ENCODE measurements at regions not wholly inside any gene's neighbourhood (a gene's known extent, or its start where the extent isn't known, plus 50 kb on each side); places are given as distances from the start of the nearest gene placed in this dataset.
"Not testable (repeated sequence)": the region's sequence is repeated elsewhere in the genome, so short reads cannot be mapped to it uniquely, and the experiment has no call there.

DNA sequence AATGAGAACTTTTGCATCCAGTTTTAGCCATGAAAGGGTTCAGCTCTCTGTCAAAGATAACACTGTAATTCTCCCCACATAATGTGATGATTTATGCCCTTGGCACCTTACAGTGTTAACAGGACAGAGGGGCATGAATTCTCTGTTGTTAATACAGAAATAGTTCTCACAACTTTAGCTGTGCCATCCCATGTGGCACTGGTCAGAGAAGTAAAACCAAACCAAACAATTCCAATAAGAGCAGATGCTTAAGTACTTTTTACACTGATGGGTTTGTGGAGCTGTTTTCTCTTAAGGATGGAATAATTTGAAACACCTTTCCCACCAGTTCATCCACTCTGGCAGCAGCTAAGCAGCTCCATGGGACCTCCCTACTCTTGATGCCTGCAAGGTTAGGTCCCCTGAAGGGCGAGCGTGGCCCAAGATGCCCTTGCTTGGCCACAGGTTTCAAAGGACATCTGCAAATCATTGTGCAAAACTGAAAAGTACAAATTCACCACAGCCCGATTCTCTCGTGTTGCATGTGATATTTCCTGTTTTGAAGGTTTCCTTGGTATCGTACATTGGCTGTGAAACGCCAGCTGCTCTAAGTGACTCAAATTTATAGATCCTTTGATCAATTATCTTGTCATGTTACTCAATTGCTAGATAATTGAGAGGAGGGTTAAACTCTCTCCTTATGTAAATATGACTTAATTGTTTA is 82.5 kb upstream of the CREB5 start:
- no peak for DNase-seq
- peaks cover 39% of the 10 kb centered on the region for H3K4me1 Mint-ChIP-seq (ENCODE audit: low read depth)
- H3K27me3 Mint-ChIP-seq, result peaks cover 4% of the 10 kb centered on the region
- no peaks in the 10 kb centered on the region for H3K36me3 Mint-ChIP-seq (ENCODE audit: low read depth)
- peak overlapping the region; percentile 41 for H3K4me3 Mint-ChIP-seq
- H3K27ac Mint-ChIP-seq, result no peak overlapping the region
- peaks cover 11% of the 10 kb centered on the region for H3K9me3 Mint-ChIP-seq

DNA sequence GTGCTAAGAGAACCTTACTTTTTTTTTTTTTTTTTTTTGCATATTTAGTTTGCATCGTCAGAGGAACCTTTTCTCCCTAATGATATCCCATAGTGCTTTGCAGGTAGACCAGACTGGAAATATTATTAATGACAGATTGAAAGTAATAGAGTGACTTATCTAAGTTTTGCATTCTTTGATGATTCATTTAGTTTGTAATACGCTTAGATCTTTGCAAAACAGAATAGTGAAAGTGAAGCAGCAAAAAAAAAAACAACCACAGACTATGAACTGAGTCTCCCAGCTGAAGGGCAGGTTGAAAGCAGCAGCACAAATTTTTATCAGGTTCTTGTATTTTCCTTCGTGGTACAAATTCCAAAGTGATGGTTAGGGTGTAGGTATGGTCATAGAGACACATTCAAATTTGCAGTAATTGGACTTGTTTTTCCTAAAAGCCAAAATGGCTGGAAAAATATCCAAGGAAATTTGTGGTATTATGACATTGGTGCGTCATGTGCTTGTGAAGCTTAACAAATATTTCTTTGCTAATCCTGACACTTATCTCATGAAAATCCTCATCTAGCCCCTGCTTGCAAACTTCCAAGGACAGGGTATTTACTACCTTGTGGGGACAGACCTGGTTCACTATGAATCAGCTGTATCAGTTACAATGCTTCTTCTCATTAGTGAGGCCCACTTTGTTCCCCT is 81.8 kb upstream of the CREB5 start:
- H3K9me3 Mint-ChIP-seq, result peaks cover 11% of the 10 kb centered on the region
- H3K27me3 Mint-ChIP-seq, result peaks cover 2% of the 10 kb centered on the region
- H3K4me1 Mint-ChIP-seq (ENCODE audit: low read depth), result peaks cover 39% of the 10 kb centered on the region
- no peaks in the 10 kb centered on the region for H3K36me3 Mint-ChIP-seq (ENCODE audit: low read depth)
- H3K27ac Mint-ChIP-seq, result peak overlapping the region; percentile 29
- no peak for DNase-seq
- peak overlapping the region; percentile 41 for H3K4me3 Mint-ChIP-seq

DNA sequence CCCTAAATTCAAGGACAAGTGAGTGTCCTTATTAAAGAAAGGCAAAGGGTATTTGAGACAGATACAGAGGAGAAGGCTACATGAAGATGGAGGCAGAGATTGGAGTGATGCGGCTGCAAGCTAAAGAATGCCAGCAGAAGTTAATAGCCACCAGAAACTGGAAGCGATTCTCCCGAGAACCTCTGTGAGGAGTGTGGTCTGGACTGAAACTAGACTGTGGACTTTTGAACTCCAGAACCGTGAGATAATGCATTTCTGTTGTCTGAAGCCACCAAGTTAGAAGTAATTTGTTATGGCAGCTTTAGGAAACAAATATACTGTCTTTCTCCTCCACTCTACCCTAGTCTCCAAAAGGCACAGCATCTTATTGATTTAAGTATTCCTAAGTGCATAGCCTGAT is 80.3 kb upstream of the CREB5 start:
- Mint-ChIP-seq H3K4me1 (ENCODE audit: low read depth) (peaks cover 39% of the 10 kb centered on the region), H3K36me3 (ENCODE audit: low read depth) (no peaks in the 10 kb centered on the region), H3K4me3 (no peak overlapping the region), H3K27ac (no peak overlapping the region), H3K27me3 (no peaks in the 10 kb centered on the region), H3K9me3 (peaks cover 11% of the 10 kb centered on the region)
- DNase-seq, result no peak

DNA sequence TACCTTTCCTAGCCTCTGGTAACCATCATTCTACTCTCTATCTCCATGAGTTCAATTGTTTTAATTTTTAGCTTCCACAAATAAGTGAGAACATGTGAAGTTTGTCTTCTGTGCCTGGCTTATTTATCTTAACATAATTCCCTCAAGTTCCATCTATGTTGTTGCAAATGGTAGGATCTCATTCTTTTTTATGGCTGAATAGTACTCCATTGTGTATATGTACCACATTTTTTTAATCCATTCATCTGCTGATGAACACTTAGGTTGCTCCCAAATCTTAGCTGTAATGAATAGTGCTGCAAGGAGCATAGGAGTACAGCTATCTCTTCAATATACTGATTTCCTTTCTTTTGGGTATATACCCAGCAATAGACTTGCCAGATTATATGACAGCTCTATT is 78.8 kb upstream of the CREB5 start:
- H3K4me1 Mint-ChIP-seq (ENCODE audit: low read depth), result peaks cover 29% of the 10 kb centered on the region

DNA sequence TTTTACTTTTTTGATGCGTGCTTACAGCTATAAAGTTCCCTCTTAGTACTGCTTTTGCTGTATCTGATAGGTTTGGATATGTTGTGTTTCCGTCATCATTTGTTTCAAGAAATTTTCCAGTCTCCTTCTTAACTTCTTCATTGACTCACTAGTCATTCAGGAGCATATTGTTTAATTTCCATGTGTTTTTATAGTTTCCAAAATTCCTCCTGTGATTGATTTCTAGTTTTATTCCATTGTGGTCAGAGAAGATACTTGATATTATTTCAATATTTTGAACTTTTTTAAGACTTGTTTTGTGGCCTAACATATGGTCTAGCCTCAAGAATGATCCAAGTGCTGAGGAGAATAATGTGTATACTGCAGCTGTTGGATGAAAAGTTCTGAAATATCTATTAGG is 75.5 kb upstream of the CREB5 start:
- no peak overlapping the region for H3K27ac Mint-ChIP-seq
- no peak for DNase-seq
- peaks cover 11% of the 10 kb centered on the region for H3K9me3 Mint-ChIP-seq
- no peaks in the 10 kb centered on the region for H3K27me3 Mint-ChIP-seq
- H3K4me1 Mint-ChIP-seq (ENCODE audit: low read depth), result no peaks in the 10 kb centered on the region
- H3K36me3 Mint-ChIP-seq (ENCODE audit: low read depth), result no peaks in the 10 kb centered on the region
- H3K4me3 Mint-ChIP-seq, result no peak overlapping the region

More for the DNA sequence above, 78.8 kb upstream of the CREB5 start:
- not testable (repeated sequence) for H3K27me3 Mint-ChIP-seq; H3K4me3 Mint-ChIP-seq; H3K36me3 Mint-ChIP-seq (ENCODE audit: low read depth); DNase-seq; H3K27ac Mint-ChIP-seq
- H3K9me3 Mint-ChIP-seq, result peaks cover 11% of the 10 kb centered on the region

DNA sequence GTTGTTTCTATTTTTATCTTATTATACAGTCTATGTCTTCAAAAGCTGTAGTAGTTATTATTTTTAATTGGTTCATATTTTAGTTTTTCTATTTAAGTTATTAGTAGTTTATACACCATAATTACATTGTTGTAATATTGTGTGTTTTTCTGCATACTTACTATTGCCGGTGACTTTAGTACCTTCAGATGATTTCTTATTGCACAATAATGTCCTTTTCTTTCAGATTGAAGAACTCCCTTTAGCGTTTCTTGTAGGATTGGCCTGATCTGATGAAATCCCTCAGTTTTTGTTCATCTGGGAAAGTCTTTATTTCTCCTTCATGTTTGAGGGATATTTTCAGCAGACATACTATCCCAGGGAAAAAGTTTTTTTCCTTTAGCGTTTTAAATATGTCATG is 74.3 kb upstream of the CREB5 start:
- no peaks in the 10 kb centered on the region for H3K27me3 Mint-ChIP-seq
- peaks cover 11% of the 10 kb centered on the region for H3K9me3 Mint-ChIP-seq
- no peak for DNase-seq
- no peak overlapping the region for H3K4me3 Mint-ChIP-seq
- H3K36me3 Mint-ChIP-seq (ENCODE audit: low read depth), result no peaks in the 10 kb centered on the region
- H3K4me1 Mint-ChIP-seq (ENCODE audit: low read depth), result no peaks in the 10 kb centered on the region
- no peak overlapping the region for H3K27ac Mint-ChIP-seq

DNA sequence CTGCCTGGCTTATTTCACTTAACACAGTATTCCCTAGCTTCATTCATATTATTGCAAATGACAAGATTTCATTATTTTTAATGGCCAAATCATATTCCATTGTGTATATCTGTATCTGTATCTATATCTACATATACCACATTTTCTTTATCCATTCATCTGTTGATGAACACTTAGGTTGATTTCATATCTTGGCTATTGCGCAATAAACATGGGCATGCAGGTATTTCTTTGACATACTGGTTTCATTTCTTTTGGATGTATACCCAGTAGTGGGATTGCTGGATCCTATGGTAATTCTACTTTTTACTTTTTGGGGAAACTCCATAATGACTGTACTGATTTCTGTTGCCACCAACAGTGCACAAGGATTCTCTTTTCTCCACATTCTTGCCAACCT is 68.9 kb upstream of the CREB5 start:
- Mint-ChIP-seq H3K27ac (no peak overlapping the region), H3K36me3 (ENCODE audit: low read depth) (no peaks in the 10 kb centered on the region), H3K4me1 (ENCODE audit: low read depth) (peaks cover 2% of the 10 kb centered on the region), H3K27me3 (peaks cover 18% of the 10 kb centered on the region), H3K9me3 (no peaks in the 10 kb centered on the region), H3K4me3 (no peak overlapping the region)
- no peak for DNase-seq

DNA sequence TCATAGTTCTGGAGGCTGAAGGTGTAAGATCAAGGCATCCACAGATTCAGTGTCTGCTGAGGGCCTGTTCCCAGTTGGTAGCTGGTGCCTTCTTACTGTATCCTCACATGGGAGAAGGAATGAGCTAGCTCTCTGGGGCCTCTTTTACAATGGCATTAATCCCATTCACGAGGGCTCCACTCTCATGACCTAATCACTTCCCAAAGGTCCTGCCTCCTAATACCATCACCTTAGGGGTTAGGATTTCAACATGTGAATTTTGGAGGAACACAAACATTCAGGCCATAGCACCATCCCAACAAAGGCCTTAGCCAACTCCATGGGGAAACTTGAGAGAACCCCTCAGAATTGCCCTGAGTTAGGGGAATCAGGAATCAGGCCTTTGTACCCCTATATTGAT is 66.1 kb upstream of the CREB5 start:
- Mint-ChIP-seq H3K36me3 (ENCODE audit: low read depth) (no peaks in the 10 kb centered on the region), H3K27ac (no peak overlapping the region), H3K9me3 (no peaks in the 10 kb centered on the region), H3K27me3 (peaks cover 26% of the 10 kb centered on the region), H3K4me1 (ENCODE audit: low read depth) (peaks cover 2% of the 10 kb centered on the region), H3K4me3 (no peak overlapping the region)
- no peak for DNase-seq

DNA sequence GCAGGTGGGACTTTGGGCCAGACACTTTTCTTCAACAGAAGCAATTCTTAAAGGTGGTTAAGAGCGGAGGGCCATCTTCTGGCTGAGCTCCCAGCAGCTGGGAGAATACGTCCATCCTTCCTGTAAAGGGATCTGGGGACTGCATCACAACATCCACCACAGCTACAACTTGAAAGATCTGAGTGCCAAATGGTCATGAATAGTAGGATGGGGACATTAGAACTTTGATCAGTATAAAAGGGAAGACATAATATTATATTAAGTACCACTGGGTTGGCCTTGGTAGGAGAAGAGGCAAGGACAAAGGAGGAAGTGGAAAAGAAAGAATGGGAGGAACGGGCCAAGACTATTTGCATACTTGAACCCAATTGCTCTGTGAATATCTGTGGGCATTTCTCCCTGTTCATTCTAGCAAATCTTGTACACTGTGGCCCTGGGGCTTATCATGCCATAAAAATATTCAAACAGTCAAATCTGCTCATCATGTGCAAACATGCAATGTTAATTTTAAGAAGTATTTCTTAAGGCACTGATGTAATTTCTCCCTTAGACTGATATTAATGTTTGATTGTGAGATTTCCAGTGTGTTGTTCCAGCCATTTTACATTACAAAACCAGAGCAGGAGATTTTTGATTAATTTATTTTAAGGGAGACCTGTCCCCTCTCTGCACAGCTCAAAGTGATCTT is 65.5 kb upstream of the CREB5 start:
- Mint-ChIP-seq H3K9me3 (no peaks in the 10 kb centered on the region), H3K27me3 (peaks cover 26% of the 10 kb centered on the region), H3K4me1 (ENCODE audit: low read depth) (peaks cover 2% of the 10 kb centered on the region), H3K27ac (no peak overlapping the region), H3K36me3 (ENCODE audit: low read depth) (no peaks in the 10 kb centered on the region), H3K4me3 (no peak overlapping the region)
- DNase-seq, result no peak

DNA sequence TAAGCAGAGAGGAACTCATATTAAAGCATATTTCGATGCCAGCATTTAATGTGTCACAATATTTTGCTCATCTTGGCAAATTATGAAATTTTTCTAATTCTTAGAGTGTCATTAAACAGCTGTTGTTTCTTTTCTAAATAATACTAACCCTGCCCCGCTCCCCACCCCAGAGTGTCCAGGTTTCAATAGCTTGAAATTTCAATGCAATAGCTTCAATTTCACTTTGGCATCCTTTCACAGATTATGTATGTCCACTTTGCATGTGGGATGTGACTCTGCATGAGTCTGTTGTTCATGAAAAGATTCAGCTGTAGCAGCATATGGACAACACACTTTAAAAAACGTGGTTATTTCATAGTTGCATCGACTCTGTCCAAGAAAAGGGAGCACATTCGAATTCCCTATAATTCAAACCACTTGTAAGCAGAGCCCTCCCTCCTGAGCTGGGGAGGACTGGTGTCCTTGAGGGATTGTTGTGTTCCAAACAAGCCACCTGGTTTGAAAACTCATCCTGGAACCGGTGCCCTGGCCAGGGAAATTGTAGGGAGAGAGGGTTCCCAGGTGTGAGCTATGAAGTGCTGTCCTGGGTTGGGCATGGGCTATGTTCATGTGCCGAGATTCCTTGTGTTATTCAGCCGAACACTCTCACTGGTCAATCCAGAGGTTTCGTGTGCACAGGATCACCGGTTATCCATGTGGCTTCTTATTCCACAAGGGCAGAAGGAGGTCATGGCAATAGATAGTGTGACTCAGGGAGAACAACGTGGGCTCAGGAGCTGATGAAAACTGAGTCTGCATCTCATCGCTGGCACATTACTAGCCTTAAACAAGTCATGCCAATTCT is 64.6 kb upstream of the CREB5 start:
- Mint-ChIP-seq H3K4me3 (no peak overlapping the region), H3K4me1 (ENCODE audit: low read depth) (peaks cover 2% of the 10 kb centered on the region), H3K9me3 (no peaks in the 10 kb centered on the region), H3K36me3 (ENCODE audit: low read depth) (no peaks in the 10 kb centered on the region), H3K27ac (no peak overlapping the region), H3K27me3 (peaks cover 26% of the 10 kb centered on the region)
- DNase-seq, result no peak

DNA sequence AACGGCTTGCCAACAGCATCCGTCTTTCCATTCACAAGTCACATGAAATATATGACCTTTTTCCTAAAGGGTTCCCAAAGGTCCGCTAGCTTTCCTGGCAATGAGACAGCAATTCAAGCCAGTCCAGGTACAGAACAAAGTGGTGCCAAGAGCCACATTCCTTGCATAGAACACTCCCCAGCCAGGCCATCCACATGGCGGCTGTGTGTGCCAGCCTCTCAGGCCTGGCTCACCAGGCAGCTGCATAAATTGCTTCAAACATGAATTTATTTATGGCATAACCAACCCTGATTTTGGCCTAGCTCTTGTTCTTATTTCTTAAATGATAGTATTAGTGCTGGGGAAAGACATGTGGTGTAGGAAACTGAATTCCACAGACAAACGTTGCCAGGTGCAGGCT is 63.7 kb upstream of the CREB5 start:
- H3K36me3 Mint-ChIP-seq (ENCODE audit: low read depth), result no peaks in the 10 kb centered on the region
- DNase-seq, result no peak
- H3K9me3 Mint-ChIP-seq, result no peaks in the 10 kb centered on the region
- H3K4me1 Mint-ChIP-seq (ENCODE audit: low read depth), result peaks cover 2% of the 10 kb centered on the region
- H3K27me3 Mint-ChIP-seq, result peaks cover 26% of the 10 kb centered on the region
- H3K27ac Mint-ChIP-seq, result no peak overlapping the region
- H3K4me3 Mint-ChIP-seq, result no peak overlapping the region

DNA sequence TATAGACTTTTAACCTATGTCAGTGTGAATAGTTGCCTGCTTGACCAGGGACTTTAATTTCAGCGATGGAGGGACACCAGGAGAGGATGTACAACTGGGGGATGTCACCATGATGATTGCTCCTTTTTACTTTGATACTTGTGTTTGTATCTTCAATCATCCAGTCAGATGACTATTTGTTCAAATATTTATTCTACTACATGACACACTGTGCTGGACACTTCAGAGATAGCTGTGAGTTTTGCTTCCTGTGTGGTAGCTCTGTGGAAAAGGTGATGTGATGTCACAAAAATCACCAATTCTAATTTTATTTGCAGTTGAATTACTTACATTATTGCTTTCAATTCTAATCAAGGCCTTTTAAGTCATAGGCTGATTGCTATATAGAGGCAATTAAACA is 62.7 kb upstream of the CREB5 start:
- H3K27me3 Mint-ChIP-seq, result peaks cover 21% of the 10 kb centered on the region
- DNase-seq, result no peak
- H3K4me1 Mint-ChIP-seq (ENCODE audit: low read depth), result peaks cover 2% of the 10 kb centered on the region
- H3K4me3 Mint-ChIP-seq, result no peak overlapping the region
- no peaks in the 10 kb centered on the region for H3K36me3 Mint-ChIP-seq (ENCODE audit: low read depth)
- H3K27ac Mint-ChIP-seq, result no peak overlapping the region
- no peaks in the 10 kb centered on the region for H3K9me3 Mint-ChIP-seq

DNA sequence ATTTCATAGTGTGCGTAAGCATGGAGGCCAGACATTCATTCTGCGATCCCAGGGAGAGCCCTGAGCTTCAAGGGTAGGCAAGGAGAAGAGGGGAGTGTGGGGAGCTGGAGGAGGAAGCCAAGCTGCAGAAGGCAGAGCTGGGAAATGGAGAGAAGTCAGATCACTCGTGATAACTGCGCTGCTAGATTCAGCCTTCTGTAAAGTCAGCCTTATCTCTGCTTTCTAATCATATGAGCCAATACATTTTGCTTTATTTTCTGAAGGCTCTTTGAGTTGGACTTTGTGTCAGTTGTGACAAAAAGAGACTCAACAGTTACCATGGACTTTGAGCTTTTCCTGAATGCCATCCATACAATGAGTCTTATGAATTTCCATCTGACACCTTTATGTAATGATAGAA is 61.7 kb upstream of the CREB5 start:
- Mint-ChIP-seq H3K27ac (no peak overlapping the region), H3K36me3 (ENCODE audit: low read depth) (no peaks in the 10 kb centered on the region), H3K9me3 (no peaks in the 10 kb centered on the region), H3K4me3 (no peak overlapping the region), H3K27me3 (peaks cover 16% of the 10 kb centered on the region), H3K4me1 (ENCODE audit: low read depth) (no peaks in the 10 kb centered on the region)
- DNase-seq, result no peak

DNA sequence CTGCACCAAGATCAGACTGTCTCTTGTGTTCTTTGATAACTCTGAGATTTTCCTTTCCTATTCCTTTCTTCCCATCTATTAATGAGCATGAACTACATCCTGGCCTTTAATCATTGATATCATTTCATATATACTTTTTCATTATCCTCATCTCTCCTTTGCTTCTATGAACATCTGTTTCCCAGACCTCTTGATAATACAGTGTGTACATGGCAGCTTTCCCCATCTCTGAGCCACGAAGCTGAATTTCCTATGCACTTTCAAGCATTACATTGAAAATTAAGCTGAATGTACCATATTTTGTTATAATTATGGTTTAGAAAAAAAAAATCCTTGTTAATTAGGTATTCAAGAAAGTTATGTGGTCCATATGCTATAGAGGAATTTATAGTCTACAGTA is 60.9 kb upstream of the CREB5 start:
- H3K36me3 Mint-ChIP-seq (ENCODE audit: low read depth), result no peaks in the 10 kb centered on the region
- H3K4me3 Mint-ChIP-seq, result no peak overlapping the region
- no peaks in the 10 kb centered on the region for H3K4me1 Mint-ChIP-seq (ENCODE audit: low read depth)
- no peak for DNase-seq
- no peak overlapping the region for H3K27ac Mint-ChIP-seq
- H3K27me3 Mint-ChIP-seq, result peaks cover 11% of the 10 kb centered on the region
- no peaks in the 10 kb centered on the region for H3K9me3 Mint-ChIP-seq
